Smooth muscle cell (in vitro differentiated cells): ENCODE measurements at regions not wholly inside any gene's neighbourhood (a gene's known extent, or its start where the extent isn't known, plus 50 kb on each side); places are given as distances from the start of the nearest gene placed in this dataset.

Experiments
- DNase-seq: peaks from one replicate; lab custom pipeline; 2025; ENCODE audit not compliant: unreplicated experiment; lab: John Stamatoyannopoulos, UW
- H2AFZ ChIP-seq: fragments of 200-600 bp; sonication (generic); 2 replicates; pipeline ENCODE4 v1.6.0; 2016; ENCODE audit warnings: antibody characterized with exemption, low read depth, mild to moderate bottlenecking
- H3F3A ChIP-seq: fragments of 200-600 bp; sonication (generic); 2 replicates; pipeline ENCODE4 v1.6.0; 2017; ENCODE audit warnings: antibody characterized with exemption, low read depth
- H3K27ac ChIP-seq: fragments of 200-600 bp; sonication (generic); 2 replicates; pipeline ENCODE4 v1.5.1; 2016; ENCODE audit warnings: low read depth, mild to moderate bottlenecking
- H3K27me3 ChIP-seq: fragments of 200-600 bp; sonication (generic); 2 replicates; pipeline ENCODE4 v1.6.1; 2016; ENCODE audit warnings: low read depth, mild to moderate bottlenecking
- H3K36me3 ChIP-seq: fragments of 200-600 bp; sonication (generic); 2 replicates; pipeline ENCODE4 v1.5.1; 2016; ENCODE audit warnings: low read depth
- H3K4me1 ChIP-seq: fragments of 200-600 bp; sonication (generic); 2 replicates; pipeline ENCODE4 v1.5.1; 2016; ENCODE audit warnings: low read depth
- H3K4me2 ChIP-seq: fragments of 200-600 bp; sonication (generic); 2 replicates; pipeline ENCODE4 v1.6.0; 2016; ENCODE audit warnings: mild to moderate bottlenecking
- H3K4me3 ChIP-seq: fragments of 200-600 bp; sonication (generic); 2 replicates; pipeline ENCODE4 v1.5.1; 2016; ENCODE audit warnings: mild to moderate bottlenecking
- H3K79me2 ChIP-seq: fragments of 200-600 bp; sonication (generic); 2 replicates; pipeline ENCODE4 v1.6.0; 2016; ENCODE audit warnings: low read depth, mild to moderate bottlenecking
- H3K9ac ChIP-seq: fragments of 200-600 bp; sonication (generic); 2 replicates; pipeline ENCODE4 v1.6.0; 2016; ENCODE audit warnings: low read depth
- H3K9me3 ChIP-seq: fragments of 200-600 bp; sonication (generic); replicated peaks from 2 replicates; pipeline ENCODE4 v1.5.1; 2016; ENCODE audit warnings: low read depth
- H4K20me1 ChIP-seq: fragments of 200-600 bp; sonication (generic); 2 replicates; pipeline ENCODE4 v1.6.0; 2016; ENCODE audit warnings: low read depth
- WGBS: methylation state at CpG from one replicate; pipeline ENCODE4 v1.1.7; 2016; ENCODE audit warnings: low lambda C conversion rate; 5-methylcytosine and 5-hydroxymethylcytosine counted together
- TF ChIP-seq, protein P1 (sequence below): fragments of 200-600 bp; sonication (generic); IDR thresholded peaks from 2 replicates; pipeline ENCODE4 v1.5.1; 2017; ENCODE audit warnings: borderline replicate concordance, mild to moderate bottlenecking, antibody characterized with exemption; ENCODE audit not compliant: insufficient read depth, poor library complexity, severe bottlenecking

GRCh38 chr16:5647051-5647450 is 549.5 kb upstream of the EEF2KMT start:
- TF ChIP-seq, protein P1, sequence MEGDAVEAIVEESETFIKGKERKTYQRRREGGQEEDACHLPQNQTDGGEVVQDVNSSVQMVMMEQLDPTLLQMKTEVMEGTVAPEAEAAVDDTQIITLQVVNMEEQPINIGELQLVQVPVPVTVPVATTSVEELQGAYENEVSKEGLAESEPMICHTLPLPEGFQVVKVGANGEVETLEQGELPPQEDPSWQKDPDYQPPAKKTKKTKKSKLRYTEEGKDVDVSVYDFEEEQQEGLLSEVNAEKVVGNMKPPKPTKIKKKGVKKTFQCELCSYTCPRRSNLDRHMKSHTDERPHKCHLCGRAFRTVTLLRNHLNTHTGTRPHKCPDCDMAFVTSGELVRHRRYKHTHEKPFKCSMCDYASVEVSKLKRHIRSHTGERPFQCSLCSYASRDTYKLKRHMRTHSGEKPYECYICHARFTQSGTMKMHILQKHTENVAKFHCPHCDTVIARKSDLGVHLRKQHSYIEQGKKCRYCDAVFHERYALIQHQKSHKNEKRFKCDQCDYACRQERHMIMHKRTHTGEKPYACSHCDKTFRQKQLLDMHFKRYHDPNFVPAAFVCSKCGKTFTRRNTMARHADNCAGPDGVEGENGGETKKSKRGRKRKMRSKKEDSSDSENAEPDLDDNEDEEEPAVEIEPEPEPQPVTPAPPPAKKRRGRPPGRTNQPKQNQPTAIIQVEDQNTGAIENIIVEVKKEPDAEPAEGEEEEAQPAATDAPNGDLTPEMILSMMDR = no peak
- no peak overlapping the region for H3K9ac ChIP-seq
- no peaks in the 10 kb centered on the region for H3K36me3 ChIP-seq
- no peaks in the 10 kb centered on the region for H3K79me2 ChIP-seq
- H3K4me1 ChIP-seq = no peaks in the 10 kb centered on the region
- H3K4me3 ChIP-seq = no peak overlapping the region
- H2AFZ ChIP-seq = no peak overlapping the region
- no peak overlapping the region for H3K4me2 ChIP-seq
- WGBS = 85% methylated on average over 1 of the region's 1 CpG
- no peaks in the 10 kb centered on the region for H3F3A ChIP-seq
- H4K20me1 ChIP-seq = no peaks in the 10 kb centered on the region
- H3K27ac ChIP-seq = no peak overlapping the region
- H3K27me3 ChIP-seq = peaks cover 4% of the 10 kb centered on the region
- no peaks in the 10 kb centered on the region for H3K9me3 ChIP-seq
- DNase-seq = no peak

- Histone ChIP-seq H3K27ac (no peak overlapping the region), H3K4me2 (no peak overlapping the region), H3K27me3 (peaks cover 4% of the 10 kb centered on the region), H3K9me3 (no peaks in the 10 kb centered on the region), H2AFZ (no peak overlapping the region), H4K20me1 (no peaks in the 10 kb centered on the region), H3K79me2 (no peaks in the 10 kb centered on the region), H3K9ac (no peak overlapping the region), H3F3A (no peaks in the 10 kb centered on the region), H3K36me3 (no peaks in the 10 kb centered on the region), H3K4me1 (no peaks in the 10 kb centered on the region), H3K4me3 (no peak overlapping the region)
- no peak for DNase-seq
- TF ChIP-seq, protein P1 = no peak
- 95% methylated on average over 10 of the region's 10 CpGs for WGBS
Observed at GRCh38 chr16:5643855-5644531, 546.4 kb upstream of the EEF2KMT start.

- H3K27ac ChIP-seq = no peak overlapping the region
- H2AFZ ChIP-seq = no peak overlapping the region
- no peak overlapping the region for H3K4me3 ChIP-seq
- H4K20me1 ChIP-seq = no peaks in the 10 kb centered on the region
- no peak overlapping the region for H3K9ac ChIP-seq
- TF ChIP-seq, protein P1 = no peak
- WGBS = 80% methylated on average over 6 of the region's 6 CpGs
- H3K36me3 ChIP-seq = no peaks in the 10 kb centered on the region
- H3K9me3 ChIP-seq = no peaks in the 10 kb centered on the region
- no peaks in the 10 kb centered on the region for H3F3A ChIP-seq
- no peak for DNase-seq
- H3K4me1 ChIP-seq = no peaks in the 10 kb centered on the region
- peaks cover 7% of the 10 kb centered on the region for H3K27me3 ChIP-seq
- no peak overlapping the region for H3K4me2 ChIP-seq
- no peaks in the 10 kb centered on the region for H3K79me2 ChIP-seq
Observed at GRCh38 chr16:5642436-5642835, 544.8 kb upstream of the EEF2KMT start.

GRCh38 chr16:5642011-5642410 is 544.4 kb upstream of the EEF2KMT start:
- Histone ChIP-seq H3K79me2 (no peaks in the 10 kb centered on the region), H3K4me2 (no peak overlapping the region), H3K4me1 (no peaks in the 10 kb centered on the region), H3K4me3 (no peak overlapping the region), H3F3A (no peaks in the 10 kb centered on the region), H3K36me3 (no peaks in the 10 kb centered on the region), H2AFZ (no peak overlapping the region), H3K27me3 (peaks cover 9% of the 10 kb centered on the region), H3K9me3 (no peaks in the 10 kb centered on the region), H4K20me1 (no peaks in the 10 kb centered on the region), H3K9ac (no peak overlapping the region), H3K27ac (no peak overlapping the region)
- 68% methylated on average over 6 of the region's 6 CpGs for WGBS
- DNase-seq = no peak
- TF ChIP-seq, protein P1 = no peak
